H1 (cell line): ENCODE measurements at regions not wholly inside any gene's neighbourhood (a gene's known extent, or its start where the extent isn't known, plus 50 kb on each side); places are given as distances from the start of the nearest gene placed in this dataset.

Source experiments
- CTCF ChIA-PET: fragments of 300-600 bp; sonication (Branson Sonifier 250); formaldehyde crosslinking; loops from one replicate; lab custom pipeline; 2021; ENCODE audit not compliant: partially characterized antibody; lab: Charles Lee
- POLR2A ChIA-PET: fragments of 300-600 bp; sonication (Branson Sonifier 250); formaldehyde crosslinking; loops from one replicate; lab custom pipeline; 2021; ENCODE audit warnings: inconsistent platforms; ENCODE audit not compliant: partially characterized antibody; lab: Charles Lee
- DNase-seq, 2 experiments: peaks; one replicate each; pipeline versions ENCODE4 v3.0.0 to v3.0.0-alpha.2; 2010 to 2022; ENCODE audit warnings: low spot score in 2 of 2, low read depth in 1 of 2, mixed read lengths in 1 of 2
- FAIRE-seq: peaks from 2 replicates; lab custom pipeline; 2011; peaks lifted over from hg19 to GRCh38; lab: Jason Lieb, UNC
- H2AFZ ChIP-seq: 2 replicates; pipeline ENCODE4 v1.8.1; 2012; ENCODE audit warnings: low read length, inconsistent platforms
- H2AK5ac ChIP-seq: 2 replicates; pipeline ENCODE4 v1.6.1; 2013; ENCODE audit warnings: low read depth, low read length
- H2BK120ac ChIP-seq: replicated peaks from 2 replicates; pipeline ENCODE3; 2013; ENCODE audit warnings: low read depth, low read length, inconsistent platforms
- H2BK12ac ChIP-seq: 2 replicates; pipeline ENCODE4 v1.6.1; 2013; ENCODE audit warnings: low read depth, low read length
- H2BK15ac ChIP-seq: 2 replicates; pipeline ENCODE4 v1.6.1; 2013; ENCODE audit warnings: low read length
- H2BK20ac ChIP-seq: 2 replicates; pipeline ENCODE4 v1.6.1; 2013; ENCODE audit warnings: low read length
- H2BK5ac ChIP-seq: 2 replicates; pipeline ENCODE4 v1.6.1; 2013; ENCODE audit warnings: low read depth, low read length
- H3K14ac ChIP-seq: 2 replicates; pipeline ENCODE4 v1.6.1; 2013; ENCODE audit warnings: inconsistent platforms; ENCODE audit not compliant: insufficient read length
- H3K18ac ChIP-seq: 2 replicates; pipeline ENCODE4 v1.6.1; 2013; ENCODE audit warnings: low read length; ENCODE audit errors: extremely low read depth
- H3K23ac ChIP-seq: 2 replicates; pipeline ENCODE4 v1.6.1; 2013; ENCODE audit warnings: inconsistent platforms; ENCODE audit not compliant: insufficient read length
- H3K23me2 ChIP-seq: 2 replicates; pipeline ENCODE4 v1.6.1; 2013; ENCODE audit warnings: low read depth, low read length
- H3K27ac ChIP-seq: 2 replicates; pipeline ENCODE4 v1.6.1; 2011; ENCODE audit warnings: low read depth, low read length, inconsistent platforms
- H3K27me3 ChIP-seq, 4 experiments: replicated peaks in 1 of 4; 1 replicate in 1 of 4; 2 replicates in 3 of 4; pipeline versions ENCODE4 v1.6.1 to v1.8.1; 2011 to 2013; ENCODE audit warnings: low read length in 3 of 4, mild to moderate bottlenecking in 3 of 4, inconsistent platforms in 2 of 4, mixed read lengths in 2 of 4, moderate library complexity in 1 of 4; ENCODE audit not compliant: control insufficient read depth in 3 of 4, insufficient read depth in 3 of 4; ENCODE audit errors: extremely low read depth in 1 of 4
- H3K36me3 ChIP-seq, 4 experiments: 2 replicates each; pipeline versions ENCODE4 v1.6.1 to v1.8.1; 2011 to 2013; ENCODE audit warnings: mild to moderate bottlenecking in 4 of 4, low read length in 3 of 4, moderate library complexity in 2 of 4, control low read depth in 1 of 4, inconsistent platforms in 1 of 4; ENCODE audit not compliant: insufficient read depth in 4 of 4, control insufficient read depth in 2 of 4
- H3K4ac ChIP-seq: replicated peaks from 2 replicates; pipeline ENCODE3; 2013; ENCODE audit warnings: low read length, low read depth, mixed read lengths, inconsistent platforms; ENCODE audit not compliant: insufficient read length
- H3K4me1 ChIP-seq, 4 experiments: replicated peaks in 1 of 4; 1 replicate in 1 of 4; 2 replicates in 3 of 4; pipeline versions ENCODE4 v1.6.1 to v1.8.1; 2011 to 2013; ENCODE audit warnings: low read length in 3 of 4, inconsistent platforms in 2 of 4, mixed read lengths in 1 of 4; ENCODE audit not compliant: insufficient read depth in 4 of 4, control insufficient read depth in 3 of 4
- H3K4me2 ChIP-seq, 2 experiments: 2 replicates each; pipeline versions ENCODE4 v1.6.1 to v1.8.1; 2011 to 2013; ENCODE audit warnings: low read depth in 2 of 2, low read length in 2 of 2, control low read depth in 1 of 2, inconsistent platforms in 1 of 2, mild to moderate bottlenecking in 1 of 2; ENCODE audit not compliant: insufficient read depth in 1 of 2
- H3K4me3 ChIP-seq, 4 experiments: fragments of 200-600, 300-600 bp in 1 of 4; sonication (generic), shearing (Covaris generic), sonication (Bioruptor Twin) in 1 of 4; 2 replicates each; pipeline versions ENCODE4 v1.5.1 to v1.8.1; 2011 to 2016; ENCODE audit warnings: low read length in 4 of 4, low read depth in 3 of 4, control low read depth in 2 of 4, inconsistent platforms in 2 of 4, mild to moderate bottlenecking in 2 of 4, mixed read lengths in 1 of 4, moderate library complexity in 1 of 4; ENCODE audit not compliant: insufficient read depth in 2 of 4; ENCODE audit errors: extremely low read depth in 1 of 4
- H3K56ac ChIP-seq: replicated peaks from 2 replicates; pipeline ENCODE3; 2013; ENCODE audit warnings: low read depth, mild to moderate bottlenecking, mixed read lengths, low read length, inconsistent platforms; ENCODE audit not compliant: insufficient read length
- H3K79me1 ChIP-seq: 2 replicates; pipeline ENCODE4 v1.6.1; 2013; ENCODE audit warnings: low read depth, low read length, control low read depth
- H3K79me2 ChIP-seq, 2 experiments: 2 replicates each; pipeline versions ENCODE4 v1.6.1 to v1.8.1; 2012 to 2013; ENCODE audit warnings: low read length in 2 of 2, mild to moderate bottlenecking in 2 of 2, inconsistent platforms in 1 of 2; ENCODE audit not compliant: insufficient read depth in 2 of 2, control insufficient read depth in 1 of 2
- H3K9ac ChIP-seq, 4 experiments: replicated peaks in 1 of 4; 1 replicate in 1 of 4; 2 replicates in 3 of 4; pipeline versions ENCODE4 v1.6.1 to v1.8.1; 2011 to 2013; ENCODE audit warnings: low read depth in 3 of 4, low read length in 3 of 4, control low read depth in 2 of 4, mild to moderate bottlenecking in 2 of 4, moderate library complexity in 2 of 4, inconsistent platforms in 1 of 4; ENCODE audit errors: extremely low read depth in 1 of 4
- H3K9me3 ChIP-seq, 2 experiments: 2 replicates each; pipeline versions ENCODE4 v1.6.1 to v1.8.1; 2012 to 2013; ENCODE audit warnings: mild to moderate bottlenecking in 2 of 2, moderate library complexity in 2 of 2, control low read depth in 1 of 2, inconsistent platforms in 1 of 2, low read depth in 1 of 2, low read length in 1 of 2, mixed read lengths in 1 of 2; ENCODE audit not compliant: insufficient read depth in 2 of 2
- H4K20me1 ChIP-seq, 2 experiments: replicated peaks in 1 of 2; 2 replicates each; pipeline versions ENCODE3 to v1.8.1; 2011 to 2013; ENCODE audit warnings: inconsistent platforms in 2 of 2, low read length in 2 of 2, mild to moderate bottlenecking in 1 of 2; ENCODE audit not compliant: insufficient read depth in 2 of 2, control insufficient read depth in 1 of 2
- H4K5ac ChIP-seq: 2 replicates; pipeline ENCODE4 v1.6.1; 2013; ENCODE audit warnings: low read length, low read depth, mixed read lengths, inconsistent platforms; ENCODE audit not compliant: insufficient read length
- H4K8ac ChIP-seq: 2 replicates; pipeline ENCODE4 v1.8.0; 2013; ENCODE audit warnings: mild to moderate bottlenecking, moderate library complexity, low read length, inconsistent platforms; ENCODE audit not compliant: insufficient read depth; ENCODE audit errors: extremely low read depth
- H4K91ac ChIP-seq: replicated peaks from 2 replicates; pipeline ENCODE3; 2013; ENCODE audit warnings: low read length, mixed read lengths, inconsistent platforms; ENCODE audit not compliant: insufficient read length
- ATF3 ChIP-seq: IDR thresholded peaks from 2 replicates; pipeline ENCODE4 v1.6.1; 2011; ENCODE audit warnings: low read depth, mild to moderate bottlenecking, low read length; ENCODE audit not compliant: insufficient read depth
- CHD2 ChIP-seq: IDR thresholded peaks from 2 replicates; pipeline ENCODE4 v1.6.1; 2012; ENCODE audit warnings: low read length, improper control_type of control experiment
- FOSL1 ChIP-seq: IDR thresholded peaks from 2 replicates; pipeline ENCODE4 v1.6.1; 2011; ENCODE audit warnings: mild to moderate bottlenecking, low read depth, low read length, moderate library complexity; ENCODE audit not compliant: insufficient read depth
- MAX ChIP-seq: IDR thresholded peaks from 2 replicates; pipeline ENCODE4 v1.6.1; 2012; ENCODE audit warnings: inconsistent platforms
- NRF1 ChIP-seq: IDR thresholded peaks from 2 replicates; pipeline ENCODE4 v1.6.1; 2011; ENCODE audit warnings: mild to moderate bottlenecking, low read depth, low read length, improper control_type of control experiment
- SIN3A ChIP-seq, 2 experiments: IDR thresholded peaks in 1 of 2; conservative IDR thresholded peaks in 1 of 2; 2 replicates each; pipeline ENCODE4 v1.6.1; 2011 to 2012; ENCODE audit warnings: low read length in 2 of 2, improper control_type of control experiment in 1 of 2, low read depth in 1 of 2, mild to moderate bottlenecking in 1 of 2
- TAF1 ChIP-seq: IDR thresholded peaks from 2 replicates; pipeline ENCODE4 v1.6.1; 2011; ENCODE audit warnings: mild to moderate bottlenecking, low read depth, low read length
- YY1 ChIP-seq: IDR thresholded peaks from 2 replicates; pipeline ENCODE4 v1.6.1; 2011; ENCODE audit warnings: low read depth, mild to moderate bottlenecking, low read length
- WGBS, 2 experiments: shearing (Covaris generic) in 1 of 2; methylation state at CpG; one replicate each; pipeline versions ENCODE4 v1.1.6 to v1.1.7; 2013 to 2015; ENCODE audit warnings: low lambda C conversion rate in 2 of 2, mixed read lengths in 2 of 2, inconsistent platforms in 1 of 2, low coverage in 1 of 2, missing lambda C conversion rate in 1 of 2; ENCODE audit not compliant: insufficient replicate concordance in 2 of 2, insufficient coverage in 1 of 2, insufficient read length in 1 of 2; ENCODE audit errors: extremely low coverage in 1 of 2, missing lambda C conversion rate in 1 of 2; 5-methylcytosine and 5-hydroxymethylcytosine counted together
- TF ChIP-seq, protein P1 (sequence below): IDR thresholded peaks from 2 replicates; pipeline ENCODE4 v1.6.1; 2012; ENCODE audit warnings: low read length, inconsistent platforms

- ChIA-PET POLR2A (interaction anchor here (0.8 to 1.7 kb wide), 5 partner anchors 9 to 114 kb away, joined by 3 to 4 read pairs (median 3); no protein-coding TSS in a partner anchor), CTCF (interaction anchor here (0.8 to 2.5 kb wide), 8 partner anchors 10 to 395 kb away, joined by 3 to 5 read pairs (median 4); no protein-coding TSS in a partner anchor)
- H2AFZ ChIP-seq = peak overlapping the region; percentile 43; the same call in 1 of the 2 replicates
- H3K79me1 ChIP-seq = no peaks in the 10 kb centered on the region
- no peaks in the 10 kb centered on the region for H3K79me2 ChIP-seq
- H3K56ac ChIP-seq = no peak overlapping the region
- H2BK15ac ChIP-seq = no peak overlapping the region
- peak overlapping the region; percentile 51 to 79 (median 66) for H3K4me3 ChIP-seq
- H3K9ac ChIP-seq = peak overlapping the region in 1 of 4 experiments; percentile 31; a peak in 1 of 7 replicates
- H3K14ac ChIP-seq = no peak overlapping the region
- DNase-seq (no peak), FAIRE-seq (no peak)
- WGBS, 2 experiments = 17% methylated on average over 18 of the region's 18 CpGs; no CpG with 5 or more reads in 1 of the 2 experiments
- H2AK5ac ChIP-seq = no peak overlapping the region
- H3K18ac ChIP-seq = no peak overlapping the region
- H2BK120ac ChIP-seq = no peak overlapping the region
- no peak overlapping the region for H2BK20ac ChIP-seq
- peaks cover 0 to 30% (median 18%) of the 10 kb centered on the region in 4 experiments; a peak in 5 of 7 replicates for H3K27me3 ChIP-seq
- peaks cover 0 to 5% (median 2%) of the 10 kb centered on the region in 4 experiments; a peak in 3 of 7 replicates for H3K4me1 ChIP-seq
- no peak overlapping the region for H4K91ac ChIP-seq
- no peaks in the 10 kb centered on the region for H3K36me3 ChIP-seq
- peaks cover 31% of the 10 kb centered on the region for H3K23me2 ChIP-seq
- H2BK5ac ChIP-seq = no peak overlapping the region
- H4K20me1 ChIP-seq = peaks cover 0 to 1% of the 10 kb centered on the region in 2 experiments
- H4K8ac ChIP-seq = no peak overlapping the region
- peak overlapping the region; percentile 71 to 100 for H3K4me2 ChIP-seq
- H4K5ac ChIP-seq = no peak overlapping the region
- H3K9me3 ChIP-seq = no peaks in the 10 kb centered on the region
- H3K23ac ChIP-seq = no peak overlapping the region
- no peak overlapping the region for H3K27ac ChIP-seq
- no peak overlapping the region for H3K4ac ChIP-seq
- H2BK12ac ChIP-seq = no peak overlapping the region
- TF ChIP-seq NRF1 (no peak), YY1 (no peak), MAX (no peak), SIN3A (conservative IDR thresholded peaks at IDR 0.05 in 1 of 2, IDR thresholded peaks at IDR 0.05 in 1 of 2; ENCODE audit: low read depth in 1 of 2, low read length in 2 of 2) (peak in 1 of 2 experiments; percentile 19; a peak in 1 of 4 replicates), FOSL1 (no peak), CHD2 (no peak), ATF3 (no peak), TAF1 (no peak)
- TF ChIP-seq, protein P1, sequence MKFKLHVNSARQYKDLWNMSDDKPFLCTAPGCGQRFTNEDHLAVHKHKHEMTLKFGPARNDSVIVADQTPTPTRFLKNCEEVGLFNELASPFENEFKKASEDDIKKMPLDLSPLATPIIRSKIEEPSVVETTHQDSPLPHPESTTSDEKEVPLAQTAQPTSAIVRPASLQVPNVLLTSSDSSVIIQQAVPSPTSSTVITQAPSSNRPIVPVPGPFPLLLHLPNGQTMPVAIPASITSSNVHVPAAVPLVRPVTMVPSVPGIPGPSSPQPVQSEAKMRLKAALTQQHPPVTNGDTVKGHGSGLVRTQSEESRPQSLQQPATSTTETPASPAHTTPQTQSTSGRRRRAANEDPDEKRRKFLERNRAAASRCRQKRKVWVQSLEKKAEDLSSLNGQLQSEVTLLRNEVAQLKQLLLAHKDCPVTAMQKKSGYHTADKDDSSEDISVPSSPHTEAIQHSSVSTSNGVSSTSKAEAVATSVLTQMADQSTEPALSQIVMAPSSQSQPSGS = no peak
Measured at GRCh38 chr6:27669624-27670301, 196.9 kb upstream of the ZNF184 start.
